CMK (cell line): ENCODE measurements at regions not wholly inside any gene's neighbourhood (a gene's known extent, or its start where the extent isn't known, plus 50 kb on each side); places are given as distances from the start of the nearest gene placed in this dataset.
"Not testable (repeated sequence)": the region's sequence is repeated elsewhere in the genome, so short reads cannot be mapped to it uniquely, and the experiment has no call there.

Experiments
- DNase-seq: peaks from one replicate; pipeline ENCODE4 v3.0.0-alpha.2; 2010; ENCODE audit warnings: low read depth

- no peak for DNase-seq
Measured at GRCh38 chr2:239727182-239727775, 297.9 kb downstream of the NDUFA10 start.

GRCh38 chr2:239726631-239727181, 298.4 kb downstream of the NDUFA10 start:
- DNase-seq = no peak

GRCh38 chr2:239726091-239726591, 299.0 kb downstream of the NDUFA10 start:
- DNase-seq = no peak

- no peak for DNase-seq
Measured at GRCh38 chr2:239725551-239725890, 299.6 kb downstream of the NDUFA10 start.

GRCh38 chr2:239724851-239725550, 300.1 kb downstream of the NDUFA10 start:
- DNase-seq = no peak

GRCh38 chr2:239724194-239724849, 300.8 kb downstream of the NDUFA10 start:
- no peak for DNase-seq

GRCh38 chr2:239723486-239724193, 301.5 kb downstream of the NDUFA10 start:
- DNase-seq = no peak

GRCh38 chr2:239722760-239723470, 302.2 kb downstream of the NDUFA10 start:
- no peak for DNase-seq

GRCh38 chr2:239721991-239722759, 303.0 kb downstream of the NDUFA10 start:
- DNase-seq = no peak

- DNase-seq = no peak
Measured at GRCh38 chr2:239721531-239721930, 303.6 kb downstream of the NDUFA10 start.

GRCh38 chr2:239720361-239721360, 304.5 kb downstream of the NDUFA10 start:
- no peak for DNase-seq

- DNase-seq = no peak
Measured at GRCh38 chr2:239719791-239720360, 305.3 kb downstream of the NDUFA10 start.

GRCh38 chr2:239718991-239719390, 306.2 kb downstream of the NDUFA10 start:
- DNase-seq = not testable (repeated sequence)

- DNase-seq = no peak
Measured at GRCh38 chr2:239717706-239718105, 307.4 kb downstream of the NDUFA10 start.

GRCh38 chr2:239717319-239717675, 307.8 kb downstream of the NDUFA10 start:
- no peak for DNase-seq

GRCh38 chr2:239716536-239717318, 308.4 kb downstream of the NDUFA10 start:
- DNase-seq = no peak

- DNase-seq = no peak
Measured at GRCh38 chr2:239716009-239716408, 309.1 kb downstream of the NDUFA10 start.

- DNase-seq = no peak
Measured at GRCh38 chr2:239715606-239716005, 309.5 kb downstream of the NDUFA10 start.

- no peak for DNase-seq
Measured at GRCh38 chr2:239715202-239715601, 309.9 kb downstream of the NDUFA10 start.
